ENCODE measurements at regions not wholly inside any gene's neighbourhood (a gene's known extent, or its start where the extent isn't known, plus 50 kb on each side); places are given as distances from the start of the nearest gene placed in this dataset.

DNA sequence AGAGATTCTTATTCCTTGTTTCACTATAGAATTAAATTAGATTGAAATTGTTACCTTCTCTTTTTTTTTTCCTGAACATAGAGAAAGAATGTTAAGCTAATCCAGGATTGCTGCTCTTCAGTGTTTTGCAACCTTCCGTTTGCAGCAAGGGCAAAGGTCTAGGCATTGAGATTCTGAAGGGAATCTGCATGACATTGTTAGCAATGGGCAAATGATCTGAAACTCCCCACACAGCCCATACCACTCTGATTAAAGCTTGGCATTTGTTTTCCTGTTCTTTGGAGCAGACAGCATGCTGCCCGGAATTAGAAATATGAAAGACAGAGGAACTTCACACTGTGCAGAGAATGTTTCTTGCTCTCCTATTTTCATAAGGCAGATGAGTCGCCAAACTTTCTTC is 551.8 kb downstream of the SOCS6 start:
- H3K4me1 ChIP-seq (ENCODE audit: insufficient read depth, low read length) = no peaks in the 10 kb centered on the region
- intact Hi-C loops (cut with micrococcal nuclease; ENCODE audit: unreplicated experiment) (no loop called here), in situ Hi-C loops (cut with HindIII; ENCODE audit: extremely low pct_ligation_motif_present, low pct_unique_long_range_greater_than_20kb) (no loop called here)
- FAIRE-seq (no peak), DNase-seq (ENCODE audit: low spot score) (peak; percentile 9), ATAC-seq (peak; percentile 69; the same call in 2 of the 3 replicates)
- H3K9ac ChIP-seq (ENCODE audit: insufficient read depth, low read depth, low read length) = no peak overlapping the region
- H3K4me2 ChIP-seq (ENCODE audit: low read depth, low read length) = no peak overlapping the region
- no peak overlapping the region for H3K27ac ChIP-seq (ENCODE audit: extremely low read length, insufficient read depth, low read length)
- peaks cover 0 to 2% of the 10 kb centered on the region in 2 experiments; a peak in 1 of 5 replicates for H3K27me3 ChIP-seq (ENCODE audit: control insufficient read depth in 1 of 2, insufficient read depth in 2 of 2, low read length in 2 of 2)
- H3K79me2 ChIP-seq (ENCODE audit: insufficient read depth, low read length) = no peaks in the 10 kb centered on the region
- no peaks in the 10 kb centered on the region for H3K36me3 ChIP-seq (replicated peaks in 1 of 2; ENCODE audit: control insufficient read depth in 1 of 2, insufficient read depth in 2 of 2, low read length in 2 of 2)
- CTCF ChIA-PET (ENCODE audit: low intra/inter-chr PET ratio, low total read pairs) = no interaction called here
- BruUV-seq (replicated peaks) = no TSS peak
- TF ChIP-seq CEBPB (IDR thresholded peaks at IDR 0.05; ENCODE audit: borderline replicate concordance, low read depth, low read length) = peak; percentile 34; the same call in 1 of the 2 replicates
- no peak for TF ChIP-seq TAF1 (CRISPR knock-in tag; IDR thresholded peaks at IDR 0.05)
- 26% methylated on average over 3 of the region's 3 CpGs for WGBS (ENCODE audit: low lambda C conversion rate)
- H3K9me3 ChIP-seq (ENCODE audit: low read length) = no peaks in the 10 kb centered on the region
- POLR2A ChIA-PET = no interaction called here
- no peak overlapping the region for H3K4me3 ChIP-seq (replicated peaks in 1 of 3; ENCODE audit: insufficient read depth in 1 of 3, low read depth in 2 of 3, low read length in 3 of 3)
- no peaks in the 10 kb centered on the region for H4K20me1 ChIP-seq (ENCODE audit: insufficient read depth, low read length)
- no peak overlapping the region for H2AFZ ChIP-seq (ENCODE audit: low read length)

DNA sequence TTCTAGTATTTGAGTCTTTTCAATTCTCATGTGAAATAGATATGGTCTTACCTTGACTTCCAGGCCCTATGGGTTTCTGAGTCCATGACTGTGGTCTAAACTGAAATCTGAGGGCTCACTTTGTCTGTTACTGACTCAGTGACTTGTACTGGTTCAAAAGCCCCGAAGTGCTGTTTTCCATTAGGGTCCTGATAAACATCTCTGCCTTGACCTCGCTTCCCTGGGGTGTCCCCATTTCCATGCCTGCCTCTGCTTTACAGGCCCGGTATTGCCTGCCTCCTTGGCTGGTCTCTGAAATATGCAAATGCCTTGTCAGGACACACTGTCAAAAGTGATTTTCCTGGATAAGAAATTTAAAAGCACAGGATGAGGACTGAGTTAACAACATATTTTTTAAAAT is 538.8 kb downstream of the SOCS6 start:
- Histone ChIP-seq H3K4me2 (ENCODE audit: low read depth, low read length) (no peak overlapping the region), H3K9ac (ENCODE audit: insufficient read depth, low read depth, low read length) (no peak overlapping the region), H3K4me3 (replicated peaks in 1 of 3; ENCODE audit: insufficient read depth in 1 of 3, low read depth in 2 of 3, low read length in 3 of 3) (no peak overlapping the region), H3K36me3 (replicated peaks in 1 of 2; ENCODE audit: control insufficient read depth in 1 of 2, insufficient read depth in 2 of 2, low read length in 2 of 2) (no peaks in the 10 kb centered on the region), H2AFZ (ENCODE audit: low read length) (no peak overlapping the region), H3K79me2 (ENCODE audit: insufficient read depth, low read length) (no peaks in the 10 kb centered on the region), H3K4me1 (ENCODE audit: insufficient read depth, low read length) (no peaks in the 10 kb centered on the region), H3K27me3 (ENCODE audit: control insufficient read depth in 1 of 2, insufficient read depth in 2 of 2, low read length in 2 of 2) (no peaks in the 10 kb centered on the region), H3K9me3 (ENCODE audit: low read length) (no peaks in the 10 kb centered on the region), H4K20me1 (ENCODE audit: insufficient read depth, low read length) (no peaks in the 10 kb centered on the region), H3K27ac (ENCODE audit: extremely low read length, insufficient read depth, low read length) (no peak overlapping the region)
- ChIA-PET POLR2A (no interaction called here), CTCF (ENCODE audit: low intra/inter-chr PET ratio, low total read pairs) (no interaction called here)
- no peak for DNase-seq (ENCODE audit: low spot score)
- ATAC-seq = no peak
- 9% methylated on average over 3 of the region's 3 CpGs for WGBS (ENCODE audit: low lambda C conversion rate)
- intact Hi-C loops (cut with micrococcal nuclease; ENCODE audit: unreplicated experiment) = no loop called here
- in situ Hi-C loops (cut with HindIII; ENCODE audit: extremely low pct_ligation_motif_present, low pct_unique_long_range_greater_than_20kb) = no loop called here
- BruUV-seq (replicated peaks) = no TSS peak
- no peak for FAIRE-seq
- no peak for TF ChIP-seq ZNF44 (CRISPR knock-in tag; IDR thresholded peaks at IDR 0.05)
- TF ChIP-seq ATF1 (CRISPR knock-in tag; IDR thresholded peaks at IDR 0.05) = no peak
- TF ChIP-seq, protein P1, sequence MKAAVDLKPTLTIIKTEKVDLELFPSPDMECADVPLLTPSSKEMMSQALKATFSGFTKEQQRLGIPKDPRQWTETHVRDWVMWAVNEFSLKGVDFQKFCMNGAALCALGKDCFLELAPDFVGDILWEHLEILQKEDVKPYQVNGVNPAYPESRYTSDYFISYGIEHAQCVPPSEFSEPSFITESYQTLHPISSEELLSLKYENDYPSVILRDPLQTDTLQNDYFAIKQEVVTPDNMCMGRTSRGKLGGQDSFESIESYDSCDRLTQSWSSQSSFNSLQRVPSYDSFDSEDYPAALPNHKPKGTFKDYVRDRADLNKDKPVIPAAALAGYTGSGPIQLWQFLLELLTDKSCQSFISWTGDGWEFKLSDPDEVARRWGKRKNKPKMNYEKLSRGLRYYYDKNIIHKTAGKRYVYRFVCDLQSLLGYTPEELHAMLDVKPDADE (CRISPR knock-in tag; IDR thresholded peaks at IDR 0.05) = no peak
- no peak for TF ChIP-seq SAP130 (CRISPR knock-in tag; IDR thresholded peaks at IDR 0.05; ENCODE audit: low read depth)
- no peak for TF ChIP-seq ZNF12 (CRISPR knock-in tag; IDR thresholded peaks at IDR 0.05)
- TF ChIP-seq ARID2 (CRISPR knock-in tag; IDR thresholded peaks at IDR 0.05; ENCODE audit: borderline replicate concordance) = no peak
- TF ChIP-seq, protein P2, sequence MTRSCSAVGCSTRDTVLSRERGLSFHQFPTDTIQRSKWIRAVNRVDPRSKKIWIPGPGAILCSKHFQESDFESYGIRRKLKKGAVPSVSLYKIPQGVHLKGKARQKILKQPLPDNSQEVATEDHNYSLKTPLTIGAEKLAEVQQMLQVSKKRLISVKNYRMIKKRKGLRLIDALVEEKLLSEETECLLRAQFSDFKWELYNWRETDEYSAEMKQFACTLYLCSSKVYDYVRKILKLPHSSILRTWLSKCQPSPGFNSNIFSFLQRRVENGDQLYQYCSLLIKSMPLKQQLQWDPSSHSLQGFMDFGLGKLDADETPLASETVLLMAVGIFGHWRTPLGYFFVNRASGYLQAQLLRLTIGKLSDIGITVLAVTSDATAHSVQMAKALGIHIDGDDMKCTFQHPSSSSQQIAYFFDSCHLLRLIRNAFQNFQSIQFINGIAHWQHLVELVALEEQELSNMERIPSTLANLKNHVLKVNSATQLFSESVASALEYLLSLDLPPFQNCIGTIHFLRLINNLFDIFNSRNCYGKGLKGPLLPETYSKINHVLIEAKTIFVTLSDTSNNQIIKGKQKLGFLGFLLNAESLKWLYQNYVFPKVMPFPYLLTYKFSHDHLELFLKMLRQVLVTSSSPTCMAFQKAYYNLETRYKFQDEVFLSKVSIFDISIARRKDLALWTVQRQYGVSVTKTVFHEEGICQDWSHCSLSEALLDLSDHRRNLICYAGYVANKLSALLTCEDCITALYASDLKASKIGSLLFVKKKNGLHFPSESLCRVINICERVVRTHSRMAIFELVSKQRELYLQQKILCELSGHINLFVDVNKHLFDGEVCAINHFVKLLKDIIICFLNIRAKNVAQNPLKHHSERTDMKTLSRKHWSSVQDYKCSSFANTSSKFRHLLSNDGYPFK (CRISPR knock-in tag; IDR thresholded peaks at IDR 0.05; ENCODE audit: borderline replicate concordance) = no peak
- no peak for TF ChIP-seq NR2C2 (CRISPR knock-in tag; IDR thresholded peaks at IDR 0.05; ENCODE audit: borderline replicate concordance)
- TF ChIP-seq ZNF878 (CRISPR knock-in tag; IDR thresholded peaks at IDR 0.05) = no peak
- TF ChIP-seq, protein P3, sequence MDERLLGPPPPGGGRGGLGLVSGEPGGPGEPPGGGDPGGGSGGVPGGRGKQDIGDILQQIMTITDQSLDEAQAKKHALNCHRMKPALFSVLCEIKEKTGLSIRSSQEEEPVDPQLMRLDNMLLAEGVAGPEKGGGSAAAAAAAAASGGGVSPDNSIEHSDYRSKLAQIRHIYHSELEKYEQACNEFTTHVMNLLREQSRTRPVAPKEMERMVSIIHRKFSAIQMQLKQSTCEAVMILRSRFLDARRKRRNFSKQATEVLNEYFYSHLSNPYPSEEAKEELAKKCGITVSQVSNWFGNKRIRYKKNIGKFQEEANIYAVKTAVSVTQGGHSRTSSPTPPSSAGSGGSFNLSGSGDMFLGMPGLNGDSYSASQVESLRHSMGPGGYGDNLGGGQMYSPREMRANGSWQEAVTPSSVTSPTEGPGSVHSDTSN (CRISPR knock-in tag; IDR thresholded peaks at IDR 0.05) = no peak
- TF ChIP-seq ZNF660 (CRISPR knock-in tag; IDR thresholded peaks at IDR 0.05; ENCODE audit: borderline replicate concordance, low read depth) = no peak
- no peak for TF ChIP-seq ZNF605 (CRISPR knock-in tag; IDR thresholded peaks at IDR 0.05)
- no peak for TF ChIP-seq SMARCE1 (IDR thresholded peaks at IDR 0.05; ENCODE audit: borderline replicate concordance)
- TF ChIP-seq, protein P4, sequence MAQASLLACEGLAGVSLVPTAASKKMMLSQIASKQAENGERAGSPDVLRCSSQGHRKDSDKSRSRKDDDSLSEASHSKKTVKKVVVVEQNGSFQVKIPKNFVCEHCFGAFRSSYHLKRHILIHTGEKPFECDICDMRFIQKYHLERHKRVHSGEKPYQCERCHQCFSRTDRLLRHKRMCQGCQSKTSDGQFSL (CRISPR knock-in tag; IDR thresholded peaks at IDR 0.05) = no peak

Data from HepG2 (cell line).